CD4-positive, alpha-beta T cell treated with Interleukin-17A for 1 hour (primary cell): ENCODE measurements at regions not wholly inside any gene's neighbourhood (a gene's known extent, or its start where the extent isn't known, plus 50 kb on each side); places are given as distances from the start of the nearest gene placed in this dataset.
"Not testable (repeated sequence)": the region's sequence is repeated elsewhere in the genome, so short reads cannot be mapped to it uniquely, and the experiment has no call there.

Source experiments
- DNase-seq: peaks from one replicate; pipeline ENCODE4 v3.0.0-alpha.2; 2020

- not testable (repeated sequence) for DNase-seq
Measured at GRCh38 chr2:37722971-37723370, 51.5 kb upstream of the CDC42EP3 start.

DNA sequence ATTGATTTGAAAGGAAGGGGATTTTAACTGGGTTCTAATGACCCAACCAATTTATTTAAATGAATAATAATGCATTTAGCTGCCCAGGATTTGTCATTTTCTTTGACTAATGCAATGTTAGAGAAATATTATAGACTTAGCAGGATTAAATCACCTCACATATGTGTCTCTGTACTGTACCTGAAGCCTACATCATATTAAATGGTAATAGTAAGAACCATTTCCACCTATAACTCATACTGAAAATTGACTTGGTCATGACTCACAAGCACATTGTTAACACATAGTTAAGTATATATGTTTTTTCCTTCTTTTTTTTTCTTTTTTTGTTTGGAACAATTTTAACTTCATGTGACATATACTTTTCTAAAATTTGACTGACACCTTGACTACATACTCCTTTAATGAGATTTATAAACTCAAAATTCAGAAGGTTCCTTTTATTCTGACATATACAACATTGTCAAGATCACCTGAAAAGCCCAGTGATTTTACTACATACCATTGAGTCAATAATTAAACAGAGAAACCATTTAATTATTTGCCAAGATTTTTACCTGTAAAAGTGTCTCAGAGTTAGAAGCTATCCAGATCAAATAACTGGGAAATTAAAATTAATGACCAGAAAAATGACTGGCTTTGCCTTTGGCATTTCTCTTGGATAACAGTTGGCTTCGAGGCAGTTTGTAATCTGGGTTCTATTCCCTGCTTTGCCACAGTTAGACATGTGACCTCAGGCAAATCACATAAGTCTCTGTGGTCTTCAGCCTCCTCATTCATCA, 58.8 kb upstream of the CDC42EP3 start:
- no peak for DNase-seq

GRCh38 chr2:37732412-37732811, 61.0 kb upstream of the CDC42EP3 start:
- not testable (repeated sequence) for DNase-seq

DNA sequence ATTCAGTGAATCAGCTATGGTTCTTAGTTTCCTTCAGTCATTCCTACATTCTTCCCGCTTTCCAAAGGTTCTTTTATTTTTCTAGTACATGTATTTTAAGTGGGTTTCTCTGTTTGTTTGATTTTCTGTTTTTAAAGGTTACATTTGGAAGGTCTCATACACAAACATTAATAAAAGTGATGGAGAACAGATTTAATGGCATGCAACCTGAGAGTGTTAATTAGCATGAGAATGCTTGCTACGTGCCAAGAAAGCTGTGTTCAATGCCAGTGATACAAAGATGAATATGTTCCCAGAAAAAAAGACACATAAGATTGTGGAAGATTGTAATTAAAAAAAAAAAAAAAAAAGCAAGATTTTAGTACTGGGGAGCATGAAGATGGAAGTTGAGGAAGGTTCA, 61.8 kb upstream of the CDC42EP3 start:
- no peak for DNase-seq

DNA sequence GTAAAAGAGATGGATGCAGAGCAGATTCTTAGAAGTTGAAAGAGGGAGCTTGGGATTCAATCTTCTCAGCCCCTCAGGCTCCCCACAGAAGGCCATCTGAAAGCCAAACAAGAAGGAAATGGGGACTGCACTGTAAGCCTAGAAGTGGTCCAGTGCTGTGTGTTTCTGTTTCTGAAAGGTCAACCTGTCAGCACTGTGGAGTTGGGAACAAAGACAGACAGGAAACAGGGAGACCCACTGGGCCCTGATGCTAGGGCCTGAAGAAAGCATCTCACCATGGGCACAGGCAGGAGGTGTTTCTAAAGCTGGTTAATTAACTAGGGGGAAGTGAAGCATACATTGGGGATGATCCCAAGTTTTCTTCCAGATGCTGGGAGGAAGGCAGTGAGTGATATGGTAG, 62.5 kb upstream of the CDC42EP3 start:
- not testable (repeated sequence) for DNase-seq

GRCh38 chr2:37734891-37735523, 63.6 kb upstream of the CDC42EP3 start:
- DNase-seq, result not testable (repeated sequence)

DNA sequence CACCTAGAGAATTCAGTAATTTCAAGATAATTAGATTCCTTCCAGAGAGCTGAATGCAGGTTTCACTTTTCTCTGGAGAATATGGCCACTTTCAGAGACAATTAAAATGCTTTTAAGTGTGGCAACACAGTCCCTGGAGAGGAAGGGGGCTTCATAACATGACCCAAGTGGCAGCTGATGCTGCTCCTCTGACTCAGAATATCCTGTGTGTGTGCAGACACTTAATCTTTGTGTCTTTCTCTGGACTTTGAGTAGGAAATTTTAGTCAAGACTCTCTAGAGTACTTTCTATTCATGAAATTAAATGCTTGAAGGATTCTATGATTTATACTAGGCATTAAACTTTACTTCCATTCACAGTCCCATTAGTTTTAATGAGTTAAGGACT, 64.1 kb upstream of the CDC42EP3 start:
- not testable (repeated sequence) for DNase-seq

DNA sequence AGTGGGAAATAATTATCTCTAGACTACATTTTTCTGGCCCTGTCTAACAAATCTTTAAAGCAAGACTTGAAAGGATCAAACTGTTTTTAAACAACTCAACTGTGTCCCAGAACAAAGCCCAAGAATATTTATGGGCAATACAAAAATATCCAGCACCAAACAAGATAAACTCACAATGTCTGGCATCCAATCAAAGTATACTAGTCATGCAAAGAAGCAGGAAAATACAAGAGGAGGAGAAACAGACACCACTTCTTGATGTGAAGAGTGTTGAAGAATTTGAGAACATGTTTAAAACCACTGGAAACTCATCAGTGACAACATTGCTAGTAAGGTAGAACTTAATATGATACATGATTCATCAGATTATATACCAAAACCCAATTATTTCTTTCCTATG, 66.1 kb upstream of the CDC42EP3 start:
- no peak for DNase-seq

GRCh38 chr2:37738266-37738885, 66.9 kb upstream of the CDC42EP3 start:
- DNase-seq, result no peak

- DNase-seq, result no peak
Measured at GRCh38 chr2:37739153-37739552, 67.7 kb upstream of the CDC42EP3 start.

GRCh38 chr2:37740164-37740739, 68.8 kb upstream of the CDC42EP3 start:
- no peak for DNase-seq

DNA sequence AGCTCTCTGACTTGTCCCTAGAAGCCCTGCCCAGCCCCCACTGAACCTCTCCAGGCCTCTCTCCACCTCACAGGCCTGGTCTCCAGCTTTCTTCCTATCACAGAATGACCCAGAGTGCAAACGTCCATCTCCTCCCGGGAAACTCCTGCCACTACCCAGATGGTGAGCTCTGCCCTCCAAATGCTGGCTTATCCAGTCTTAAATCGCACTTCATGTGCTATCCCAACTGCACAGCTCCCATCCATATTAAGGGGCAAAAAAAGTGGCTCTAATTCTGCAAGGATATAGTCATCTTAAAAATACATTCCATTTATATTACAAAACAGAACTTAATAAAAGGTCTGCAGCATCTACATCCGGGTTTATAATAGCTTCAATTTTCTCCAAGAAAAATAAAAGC, 70.8 kb upstream of the CDC42EP3 start:
- DNase-seq, result no peak

GRCh38 chr2:37744010-37744409, 72.6 kb upstream of the CDC42EP3 start:
- no peak for DNase-seq

DNA sequence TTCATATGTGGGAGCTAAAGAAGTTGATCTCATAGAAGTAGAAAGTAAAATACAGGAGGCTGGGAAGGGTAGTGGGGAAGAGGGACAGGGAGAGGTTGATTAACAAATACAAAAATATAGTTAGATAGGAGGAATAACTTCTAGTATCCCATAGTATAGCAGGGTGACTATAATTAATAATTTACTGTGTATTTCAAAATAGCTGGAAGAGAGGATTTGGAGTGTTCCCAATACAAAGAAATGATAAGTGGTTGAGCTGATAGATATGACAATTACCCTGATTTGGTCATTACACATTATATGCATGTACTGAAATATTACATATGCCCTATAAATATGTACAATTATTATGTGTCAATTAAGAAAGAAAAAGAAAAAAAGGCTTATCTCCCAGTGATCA, 73.5 kb upstream of the CDC42EP3 start:
- DNase-seq, result not testable (repeated sequence)

GRCh38 chr2:37746011-37746410, 74.6 kb upstream of the CDC42EP3 start:
- not testable (repeated sequence) for DNase-seq

DNA sequence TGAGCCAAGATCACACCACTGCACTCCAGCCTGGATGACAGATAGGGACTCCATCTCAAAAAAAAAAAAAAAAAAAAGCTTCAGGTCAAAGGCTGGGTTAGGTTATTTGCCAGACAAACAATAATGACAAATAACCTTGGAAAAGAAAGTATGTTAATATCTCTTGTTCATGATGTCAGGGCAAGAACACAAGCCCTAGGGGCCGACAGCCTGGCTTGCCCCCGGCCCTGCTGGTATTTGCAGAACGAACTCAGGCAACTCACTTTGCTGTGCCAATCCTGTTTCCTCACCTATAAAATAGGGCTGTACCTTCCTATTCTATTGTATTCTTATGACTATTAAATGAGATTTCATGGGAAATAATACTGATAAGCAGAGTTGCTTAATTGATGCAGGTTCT, 75.4 kb upstream of the CDC42EP3 start:
- no peak for DNase-seq

DNA sequence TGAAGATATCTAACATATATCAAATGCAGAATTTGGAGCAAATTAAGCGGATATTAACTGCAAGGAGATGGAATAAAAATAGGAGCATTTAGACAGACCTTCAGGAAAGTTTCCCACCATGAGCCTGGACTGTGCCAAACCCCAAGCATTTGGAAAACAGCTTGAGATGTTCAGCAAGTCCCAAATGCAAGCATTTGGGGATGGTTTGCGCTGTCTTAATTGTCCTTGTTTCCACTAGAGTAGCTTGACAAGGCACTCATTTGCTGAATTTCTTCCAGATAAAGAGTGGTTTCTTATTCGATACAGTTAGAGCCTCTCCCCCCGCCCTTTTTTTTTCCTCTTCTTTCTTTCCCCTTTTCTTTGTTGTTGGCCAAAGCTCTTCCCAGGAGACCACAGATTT, 77.1 kb upstream of the CDC42EP3 start:
- DNase-seq, result no peak

- DNase-seq, result not testable (repeated sequence)
Measured at GRCh38 chr2:37750286-37750685, 78.8 kb upstream of the CDC42EP3 start.

- DNase-seq, result no peak
Measured at GRCh38 chr2:37752766-37753165, 81.3 kb upstream of the CDC42EP3 start.

DNA sequence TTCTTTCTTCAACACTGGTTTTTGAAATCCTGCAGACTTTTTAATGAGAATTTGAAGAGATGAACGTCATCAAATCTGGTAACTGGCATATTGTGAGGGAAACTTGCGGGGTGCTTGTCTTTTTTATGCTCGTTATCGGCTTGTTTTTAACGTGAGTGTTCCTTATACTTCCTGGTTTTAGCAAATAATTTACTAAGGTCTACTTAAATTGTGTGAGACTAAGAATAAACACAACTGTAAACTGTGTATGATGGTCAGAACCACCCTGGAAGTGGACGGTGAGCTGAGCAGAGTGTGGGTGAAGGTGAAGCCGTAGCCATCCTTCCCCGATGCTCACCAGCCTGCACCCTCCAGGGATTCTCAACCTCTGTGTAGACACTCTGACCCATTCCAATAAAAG, 82.3 kb upstream of the CDC42EP3 start:
- DNase-seq, result no peak

DNA sequence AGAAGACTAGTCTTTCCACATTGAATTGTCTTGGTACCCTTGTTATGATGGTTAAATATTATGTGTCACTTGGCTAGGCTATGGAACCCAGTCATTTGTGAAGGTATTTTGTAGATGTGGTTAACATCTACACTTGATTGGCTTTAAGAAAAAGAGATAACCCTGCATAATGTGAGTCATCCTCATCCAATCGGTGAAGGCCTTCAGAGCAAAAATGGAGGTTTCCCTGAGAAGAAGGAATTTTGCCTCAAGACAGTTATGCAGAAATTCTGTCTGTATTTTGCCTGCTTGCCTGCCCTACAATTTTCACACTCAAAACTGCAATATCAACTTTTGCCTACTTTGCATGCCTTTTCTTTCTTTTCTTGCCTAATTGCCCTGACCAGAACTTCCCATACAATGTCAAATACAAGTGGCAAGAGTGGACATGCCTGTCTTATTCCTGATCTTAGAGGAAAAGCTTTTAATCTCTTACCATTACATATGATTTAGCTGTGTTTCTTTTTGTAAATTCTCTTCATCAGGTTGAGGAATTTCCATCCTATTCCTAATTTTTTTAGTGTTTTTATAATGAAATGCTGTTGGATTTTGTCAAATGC, 84.6 kb upstream of the CDC42EP3 start:
- not testable (repeated sequence) for DNase-seq

GRCh38 chr2:37757456-37757855, 86.0 kb upstream of the CDC42EP3 start:
- DNase-seq, result not testable (repeated sequence)

DNA sequence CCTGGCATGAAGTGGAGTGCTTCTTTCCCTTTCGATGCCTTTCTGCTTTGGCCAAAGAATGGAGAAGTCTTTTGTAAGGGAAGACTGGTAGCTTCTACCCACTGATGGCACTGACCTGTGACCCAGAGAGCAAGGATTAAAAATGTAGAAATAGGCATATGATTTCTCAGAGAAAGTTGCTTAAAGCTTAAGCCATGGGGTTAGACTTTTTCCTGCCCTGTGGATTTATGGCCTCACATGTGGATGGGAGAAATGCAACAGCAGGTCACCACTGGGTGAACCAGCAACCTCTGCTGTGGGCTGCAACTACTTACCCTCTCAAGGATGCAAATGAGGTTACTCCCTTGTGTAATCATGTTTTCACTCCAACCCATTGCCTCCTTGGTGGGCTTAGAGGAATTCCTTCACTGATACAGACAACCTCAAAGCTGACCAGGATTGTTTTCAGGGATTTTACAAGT, 86.7 kb upstream of the CDC42EP3 start:
- not testable (repeated sequence) for DNase-seq
